Mesothelial cell of epicardium (in vitro differentiated cells): ENCODE measurements at regions not wholly inside any gene's neighbourhood (a gene's known extent, or its start where the extent isn't known, plus 50 kb on each side); places are given as distances from the start of the nearest gene placed in this dataset.
A peak's percentile ranks its signal among the peaks of the same experiment; 100 is the strongest.

Experiments used
- DNase-seq, 2 experiments: peaks; one replicate each; pipeline ENCODE4 v3.0.0; 2021; ENCODE audit warnings: low spot score in 2 of 2; ENCODE audit not compliant: unreplicated experiment in 2 of 2
- H3K27ac Mint-ChIP-seq: 2 replicates; pipeline ENCODE4 v1.8.0; 2021; ENCODE audit warnings: mixed read lengths
- H3K27me3 Mint-ChIP-seq: 2 replicates; pipeline ENCODE4 v1.8.0; 2021; ENCODE audit warnings: low read depth, mixed read lengths
- H3K36me3 Mint-ChIP-seq: 2 replicates; pipeline ENCODE4 v1.8.0; 2021; ENCODE audit warnings: mixed read lengths
- H3K4me1 Mint-ChIP-seq: 2 replicates; pipeline ENCODE4 v1.8.0; 2021; ENCODE audit warnings: mixed read lengths
- H3K4me3 Mint-ChIP-seq: 2 replicates; pipeline ENCODE4 v1.8.0; 2021; ENCODE audit warnings: mild to moderate bottlenecking, moderate library complexity, mixed read lengths
- H3K9me3 Mint-ChIP-seq: 2 replicates; pipeline ENCODE4 v1.8.0; 2021; ENCODE audit warnings: mixed read lengths
- CTCF ChIP-seq: fragments of 200-600 bp; sonication (generic); IDR thresholded peaks from one replicate; pipeline ENCODE4 v1.5.0; 2021; ENCODE audit warnings: antibody characterized with exemption; ENCODE audit not compliant: unreplicated experiment

DNA sequence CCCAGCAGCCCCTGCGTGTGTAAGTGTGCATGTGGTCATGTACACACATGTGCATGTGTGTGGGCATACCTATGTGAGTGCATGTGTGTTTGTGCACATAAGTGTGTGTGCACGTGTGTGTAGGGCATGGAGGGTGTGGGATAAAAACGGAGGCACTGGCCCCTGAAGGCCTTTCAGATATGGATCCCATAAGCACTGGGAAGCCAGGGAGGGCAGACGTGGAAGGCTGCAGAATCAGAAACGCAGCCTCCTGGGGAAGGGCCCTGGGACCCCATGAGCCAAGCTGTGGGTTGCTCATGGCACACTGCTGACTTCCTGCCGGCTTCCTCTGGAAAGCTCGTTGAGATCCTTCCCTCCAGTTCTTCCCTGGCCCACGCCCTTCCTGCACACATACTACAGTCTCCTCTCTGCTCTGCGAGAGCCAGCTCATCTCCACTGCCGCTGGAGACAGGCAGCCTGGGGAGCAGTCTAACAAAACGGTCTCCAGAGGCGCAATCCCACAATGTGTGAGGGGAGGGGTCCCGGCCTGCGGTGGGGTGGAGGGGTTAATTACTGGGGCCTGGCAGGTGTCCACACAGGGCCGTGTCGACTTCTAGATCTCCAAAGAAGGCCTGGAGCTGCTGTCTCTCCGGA, 435.2 kb upstream of the B3GAT1 start:
- H3K4me3 Mint-ChIP-seq: no peak overlapping the region
- TF ChIP-seq CTCF: no peak
- DNase-seq: peak in 1 of 2 experiments; percentile 35
- H3K36me3 Mint-ChIP-seq: no peaks in the 10 kb centered on the region
- H3K27ac Mint-ChIP-seq: no peak overlapping the region
- H3K4me1 Mint-ChIP-seq: peaks cover 15% of the 10 kb centered on the region
- H3K9me3 Mint-ChIP-seq: no peaks in the 10 kb centered on the region
- peaks cover 15% of the 10 kb centered on the region for H3K27me3 Mint-ChIP-seq

GRCh38 chr11:134846328-134847082, 434.5 kb upstream of the B3GAT1 start:
- Mint-ChIP-seq H3K27me3 (peaks cover 21% of the 10 kb centered on the region), H3K4me3 (no peak overlapping the region), H3K36me3 (no peaks in the 10 kb centered on the region), H3K9me3 (no peaks in the 10 kb centered on the region), H3K4me1 (peaks cover 15% of the 10 kb centered on the region), H3K27ac (no peak overlapping the region)
- no peak for TF ChIP-seq CTCF
- DNase-seq: peak in 1 of 2 experiments; percentile 20

DNA sequence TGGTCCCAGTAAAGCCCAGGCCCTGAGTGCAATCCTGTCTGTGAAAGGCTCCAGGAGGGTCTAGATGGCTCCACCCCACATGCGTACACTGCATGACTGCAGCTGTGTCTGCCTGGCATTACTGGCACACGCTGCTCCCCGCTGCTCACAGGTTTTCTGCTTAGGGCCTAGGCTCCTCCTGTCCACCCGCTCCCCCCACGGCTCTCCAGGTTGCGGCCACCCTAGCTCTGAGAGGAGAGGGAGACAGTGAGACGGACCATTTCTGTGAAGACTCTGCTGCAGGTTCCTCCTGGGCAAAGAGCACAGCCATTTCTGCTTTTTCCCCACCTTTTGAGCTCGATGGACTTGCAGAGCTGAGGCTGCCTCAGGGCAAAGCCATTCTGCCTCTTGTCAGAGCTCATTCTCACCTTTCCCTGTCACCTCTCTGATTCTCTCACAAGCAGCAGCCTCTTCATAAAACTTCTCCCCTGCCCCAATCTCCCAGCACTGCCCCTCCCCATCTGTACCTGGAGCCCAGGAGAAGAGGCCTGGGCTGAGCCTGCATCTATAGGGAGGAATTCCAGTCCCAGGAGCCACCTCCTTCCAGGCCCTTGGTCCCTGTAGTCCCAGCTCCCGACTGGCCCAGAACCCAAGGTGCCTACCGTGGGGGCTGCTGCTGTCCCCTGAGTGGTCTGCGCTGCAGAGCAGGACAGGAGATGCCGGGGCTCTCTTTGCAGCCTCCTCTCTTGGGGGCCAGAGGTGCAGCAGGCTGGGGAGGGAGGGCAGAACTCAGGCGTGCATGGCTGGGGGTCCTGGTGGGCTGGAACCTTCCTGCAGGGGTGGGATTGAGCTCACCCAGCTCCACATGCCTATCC, 433.7 kb upstream of the B3GAT1 start:
- TF ChIP-seq CTCF: no peak
- Mint-ChIP-seq H3K4me1 (peaks cover 15% of the 10 kb centered on the region), H3K27me3 (peaks cover 28% of the 10 kb centered on the region), H3K36me3 (no peaks in the 10 kb centered on the region), H3K4me3 (no peak overlapping the region), H3K9me3 (no peaks in the 10 kb centered on the region), H3K27ac (no peak overlapping the region)
- peak in 1 of 2 experiments; percentile 35 for DNase-seq

- H3K36me3 Mint-ChIP-seq: no peaks in the 10 kb centered on the region
- no peak overlapping the region for H3K4me3 Mint-ChIP-seq
- no peak for TF ChIP-seq CTCF
- H3K27ac Mint-ChIP-seq: no peak overlapping the region
- peak in 1 of 2 experiments; percentile 35 for DNase-seq
- peaks cover 33% of the 10 kb centered on the region for H3K27me3 Mint-ChIP-seq
- peaks cover 15% of the 10 kb centered on the region for H3K4me1 Mint-ChIP-seq
- H3K9me3 Mint-ChIP-seq: no peaks in the 10 kb centered on the region
Measured at GRCh38 chr11:134844838-134845237, 432.8 kb upstream of the B3GAT1 start.

DNA sequence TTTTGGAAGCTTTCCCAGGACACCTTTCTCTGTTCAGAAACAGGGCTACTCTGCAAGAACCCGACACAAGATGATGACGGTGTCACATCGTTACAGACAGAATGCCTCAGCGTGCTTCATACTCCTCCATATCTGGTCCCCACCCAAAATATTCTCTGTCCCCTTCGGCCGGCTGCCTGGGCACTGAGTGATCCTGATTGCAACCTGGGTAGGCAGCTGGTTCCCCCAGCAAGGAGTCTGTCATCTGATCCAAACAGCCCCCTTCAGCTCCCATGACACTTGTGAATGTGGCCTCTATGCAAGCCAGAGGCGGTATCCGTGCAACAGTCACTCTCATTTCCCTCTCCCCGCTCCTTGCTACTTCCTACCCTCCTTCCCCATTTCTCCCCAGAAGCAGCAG, 431.7 kb upstream of the B3GAT1 start:
- Mint-ChIP-seq H3K4me3 (no peak overlapping the region), H3K9me3 (no peaks in the 10 kb centered on the region), H3K27me3 (peaks cover 36% of the 10 kb centered on the region), H3K27ac (no peak overlapping the region), H3K4me1 (peaks cover 15% of the 10 kb centered on the region), H3K36me3 (no peaks in the 10 kb centered on the region)
- TF ChIP-seq CTCF: no peak
- peak in 1 of 2 experiments; percentile 33 for DNase-seq
